NOMO-1 (cell line): ENCODE measurements at regions not wholly inside any gene's neighbourhood (a gene's known extent, or its start where the extent isn't known, plus 50 kb on each side); places are given as distances from the start of the nearest gene placed in this dataset.

Source experiments
- DNase-seq, 2 experiments: peaks; one replicate each; lab custom pipeline; 2025; ENCODE audit not compliant: unreplicated experiment in 2 of 2; lab: John Stamatoyannopoulos, UW

- no peak for DNase-seq
Observed at GRCh38 chr10:64463406-64463805, 942.2 kb downstream of the REEP3 start.

- DNase-seq = no peak
Observed at GRCh38 chr10:64465653-64466052, 944.5 kb downstream of the REEP3 start.

GRCh38 chr10:64468219-64468618 lies 947.0 kb downstream of the REEP3 start:
- no peak for DNase-seq

- no peak for DNase-seq
Observed at GRCh38 chr10:64476506-64476905, 955.3 kb downstream of the REEP3 start.

GRCh38 chr10:64477791-64478190 lies 956.6 kb downstream of the REEP3 start:
- DNase-seq = no peak

GRCh38 chr10:64484811-64485330 lies 963.7 kb downstream of the REEP3 start:
- DNase-seq = no peak

- no peak for DNase-seq
Observed at GRCh38 chr10:64486149-64486548, 964.9 kb downstream of the REEP3 start.

GRCh38 chr10:64486901-64487300 lies 965.7 kb downstream of the REEP3 start:
- no peak for DNase-seq

- no peak for DNase-seq
Observed at GRCh38 chr10:64494901-64495300, 973.7 kb downstream of the REEP3 start.

- DNase-seq = no peak
Observed at GRCh38 chr10:64497306-64497705, 976.1 kb downstream of the REEP3 start.

- no peak for DNase-seq
Observed at GRCh38 chr10:64501807-64502206, 980.6 kb downstream of the REEP3 start.

- no peak for DNase-seq
Observed at GRCh38 chr10:64502936-64503335, 981.7 kb downstream of the REEP3 start.

GRCh38 chr10:64503429-64503828 lies 982.2 kb downstream of the REEP3 start:
- no peak for DNase-seq

GRCh38 chr10:64505501-64505900 lies 984.3 kb downstream of the REEP3 start:
- no peak for DNase-seq

GRCh38 chr10:64506963-64507362 lies 985.8 kb downstream of the REEP3 start:
- DNase-seq = no peak

GRCh38 chr10:64507651-64508028 lies 986.4 kb downstream of the REEP3 start:
- DNase-seq = no peak

- no peak for DNase-seq
Observed at GRCh38 chr10:64508029-64508661, 986.9 kb downstream of the REEP3 start.

GRCh38 chr10:64515970-64516699 lies 994.9 kb downstream of the REEP3 start:
- no peak for DNase-seq

- DNase-seq = no peak
Observed at GRCh38 chr10:64518456-64518855, 997.3 kb downstream of the REEP3 start.

GRCh38 chr10:64519427-64519826 lies 998.2 kb downstream of the REEP3 start:
- no peak for DNase-seq

- no peak for DNase-seq
Observed at GRCh38 chr10:64519831-64520230, 998.6 kb downstream of the REEP3 start.

GRCh38 chr10:64523065-64523759 lies 1002.0 kb downstream of the REEP3 start:
- no peak for DNase-seq
